ENCODE measurements at regions not wholly inside any gene's neighbourhood (a gene's known extent, or its start where the extent isn't known, plus 50 kb on each side); places are given as distances from the start of the nearest gene placed in this dataset.

GRCh38 chr4:106698621-106699195, 330.1 kb upstream of the GIMD1 start:
- TF ChIP-seq CTCF (conservative IDR thresholded peaks at IDR 0.05): no peak
- TF ChIP-seq ZFX (IDR thresholded peaks at IDR 0.05): no peak
